ENCODE measurements at regions not wholly inside any gene's neighbourhood (a gene's known extent, or its start where the extent isn't known, plus 50 kb on each side); places are given as distances from the start of the nearest gene placed in this dataset.

- Histone ChIP-seq H3K9me3 (replicated peaks in 1 of 3) (peaks cover 0 to 4% (median 0%) of the 10 kb centered on the region in 3 donors), H3K4me3 (no peak overlapping the region), H3K27me3 (no peaks in the 10 kb centered on the region), H3K36me3 (replicated peaks in 1 of 2) (no peaks in the 10 kb centered on the region), H3K4me1 (replicated peaks in 1 of 2) (no peaks in the 10 kb centered on the region), H3K27ac (no peak overlapping the region)
- intact Hi-C loops (cut with DNase I): no loop called here
- TF ChIP-seq CTCF (IDR thresholded peaks at IDR 0.05) (no peak), POLR2A (IDR thresholded peaks at IDR 0.05) (no peak)
- no peak for DNase-seq
These were observed 179.7 kb upstream of the ADGRL4 start for GRCh38 chr1:79186260-79186659.

GRCh38 chr1:79177844-79178243 lies 171.3 kb upstream of the ADGRL4 start:
- H3K4me1 ChIP-seq (replicated peaks in 1 of 2): no peaks in the 10 kb centered on the region
- no peak overlapping the region for H3K27ac ChIP-seq
- TF ChIP-seq POLR2A (IDR thresholded peaks at IDR 0.05) (no peak), CTCF (IDR thresholded peaks at IDR 0.05) (no peak)
- no peaks in the 10 kb centered on the region for H3K36me3 ChIP-seq (replicated peaks in 1 of 2)
- no peaks in the 10 kb centered on the region for H3K27me3 ChIP-seq
- WGBS, 4 donors: 80 to 84% (median 81%) methylated on average over 1 of the region's 1 CpG
- H3K4me3 ChIP-seq: no peak overlapping the region
- intact Hi-C loops (cut with DNase I): no loop called here
- H3K9me3 ChIP-seq (replicated peaks in 1 of 3): no peaks in the 10 kb centered on the region
- DNase-seq: no peak

GRCh38 chr1:79161077-79161476 lies 154.5 kb upstream of the ADGRL4 start:
- DNase-seq: no peak
- no peaks in the 10 kb centered on the region for H3K4me1 ChIP-seq (replicated peaks in 1 of 2)
- intact Hi-C loops (cut with DNase I): no loop called here
- TF ChIP-seq CTCF (IDR thresholded peaks at IDR 0.05) (no peak), POLR2A (IDR thresholded peaks at IDR 0.05) (no peak)
- no peak overlapping the region for H3K27ac ChIP-seq
- no peaks in the 10 kb centered on the region for H3K36me3 ChIP-seq (replicated peaks in 1 of 2)
- H3K9me3 ChIP-seq (replicated peaks in 1 of 3): no peaks in the 10 kb centered on the region
- H3K27me3 ChIP-seq: no peaks in the 10 kb centered on the region
- H3K4me3 ChIP-seq: no peak overlapping the region

GRCh38 chr1:79155991-79156390 lies 149.5 kb upstream of the ADGRL4 start:
- intact Hi-C loops (cut with DNase I): no loop called here
- H3K9me3 ChIP-seq (replicated peaks in 1 of 3): no peaks in the 10 kb centered on the region
- H3K27me3 ChIP-seq: no peaks in the 10 kb centered on the region
- no peaks in the 10 kb centered on the region for H3K36me3 ChIP-seq (replicated peaks in 1 of 2)
- WGBS, 4 donors: 74 to 90% (median 87%) methylated on average over 1 of the region's 1 CpG
- H3K4me1 ChIP-seq (replicated peaks in 1 of 2): no peaks in the 10 kb centered on the region
- TF ChIP-seq CTCF (IDR thresholded peaks at IDR 0.05) (no peak), POLR2A (IDR thresholded peaks at IDR 0.05) (no peak)
- no peak overlapping the region for H3K4me3 ChIP-seq
- DNase-seq: no peak
- H3K27ac ChIP-seq: no peak overlapping the region

All from adrenal gland (tissue), 9 donors.